ENCODE measurements at regions not wholly inside any gene's neighbourhood (a gene's known extent, or its start where the extent isn't known, plus 50 kb on each side); places are given as distances from the start of the nearest gene placed in this dataset.

- peaks cover 3% of the 10 kb centered on the region for H3K27me3 Mint-ChIP-seq (ENCODE audit: low read depth, poor library complexity)
- H3K27ac Mint-ChIP-seq, result no peak overlapping the region
- H3K4me3 Mint-ChIP-seq, result no peak overlapping the region
- H3K9me3 Mint-ChIP-seq, result peaks cover 90% of the 10 kb centered on the region
- H3K4me1 Mint-ChIP-seq, result no peaks in the 10 kb centered on the region
- DNase-seq, result no peak
- H3K36me3 Mint-ChIP-seq (ENCODE audit: low read depth), result no peaks in the 10 kb centered on the region
- no peak for TF ChIP-seq CTCF (IDR thresholded peaks at IDR 0.05)
Measured at GRCh38 chrX:102029026-102029425, 96.5 kb upstream of the TCEAL2 start.

- H3K36me3 Mint-ChIP-seq (ENCODE audit: low read depth), result no peaks in the 10 kb centered on the region
- no peak overlapping the region for H3K27ac Mint-ChIP-seq
- H3K9me3 Mint-ChIP-seq, result peaks cover 50% of the 10 kb centered on the region
- TF ChIP-seq CTCF (IDR thresholded peaks at IDR 0.05), result no peak
- H3K27me3 Mint-ChIP-seq (ENCODE audit: low read depth, poor library complexity), result peaks cover 8% of the 10 kb centered on the region
- H3K4me1 Mint-ChIP-seq, result no peaks in the 10 kb centered on the region
- DNase-seq, result no peak
- H3K4me3 Mint-ChIP-seq, result no peak overlapping the region
Measured at GRCh38 chrX:102018208-102018607, 86.4 kb upstream of the ZMAT1 start.

DNA sequence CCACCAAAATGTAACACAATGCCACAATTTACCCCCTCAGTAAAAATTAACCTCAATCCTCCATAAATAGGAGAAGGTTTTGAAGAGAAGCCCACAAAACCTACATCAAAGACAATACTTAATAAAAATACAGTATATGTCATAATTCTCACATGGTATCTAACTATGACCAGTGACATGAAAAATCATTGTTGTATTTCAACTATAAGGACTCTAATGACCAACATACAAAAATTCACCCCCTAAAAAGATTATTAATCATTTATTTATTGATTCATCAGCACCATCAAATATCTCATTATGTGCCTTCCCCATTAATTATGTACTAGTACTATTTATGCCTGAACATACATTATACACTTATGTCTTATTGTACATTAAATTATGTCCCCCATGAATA lies 77.1 kb upstream of the ZMAT1 start:
- Mint-ChIP-seq H3K27me3 (ENCODE audit: low read depth, poor library complexity) (no peaks in the 10 kb centered on the region), H3K4me3 (no peak overlapping the region), H3K9me3 (peaks cover 21% of the 10 kb centered on the region), H3K27ac (no peak overlapping the region), H3K4me1 (no peaks in the 10 kb centered on the region), H3K36me3 (ENCODE audit: low read depth) (no peaks in the 10 kb centered on the region)
- no peak for DNase-seq
- TF ChIP-seq CTCF (IDR thresholded peaks at IDR 0.05), result no peak

DNA sequence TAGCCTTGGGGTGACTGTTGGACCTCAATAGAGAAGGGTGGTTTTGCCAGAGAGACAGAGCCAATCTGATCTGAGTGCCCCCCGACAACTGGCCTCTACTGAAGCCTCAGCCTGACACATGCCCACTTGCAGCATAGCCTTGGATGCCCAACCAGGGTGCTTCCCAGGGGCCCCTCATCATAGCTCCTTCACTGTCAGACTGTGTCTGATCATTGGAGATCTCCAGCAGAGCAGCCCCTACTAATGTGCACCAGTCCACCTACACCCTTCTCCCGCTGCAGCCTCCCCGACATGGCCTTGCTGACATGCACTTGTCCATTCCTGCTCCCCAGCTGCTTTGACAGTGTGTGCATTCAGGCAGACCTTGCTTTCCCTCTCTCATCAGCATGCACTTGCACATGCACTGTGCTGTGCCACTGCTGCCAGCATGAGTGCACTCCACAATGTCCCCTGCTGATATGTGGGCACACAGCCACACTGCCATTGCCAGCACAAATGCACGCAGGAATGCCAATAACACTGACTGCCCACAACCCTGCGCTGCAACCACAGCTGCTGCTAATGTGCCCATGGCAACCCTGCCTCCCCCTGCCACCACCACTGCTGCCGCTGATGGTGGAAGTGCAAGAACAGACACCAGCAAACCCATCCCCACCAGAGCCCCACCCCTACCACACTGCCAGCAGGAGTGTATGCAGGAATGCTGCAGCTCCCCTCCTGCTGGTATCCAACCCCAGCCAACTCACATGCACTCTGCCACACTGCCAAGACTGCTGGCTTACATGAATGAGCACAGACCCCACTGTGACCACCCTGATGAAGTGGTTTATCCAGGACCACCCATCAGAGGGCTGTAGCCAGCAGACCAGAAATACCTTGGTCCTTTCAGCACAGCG lies 68.1 kb upstream of the ZMAT1 start:
- DNase-seq, result no peak
- H3K27ac Mint-ChIP-seq, result no peak overlapping the region
- H3K27me3 Mint-ChIP-seq (ENCODE audit: low read depth, poor library complexity), result no peaks in the 10 kb centered on the region
- H3K9me3 Mint-ChIP-seq, result peaks cover 61% of the 10 kb centered on the region
- no peaks in the 10 kb centered on the region for H3K4me1 Mint-ChIP-seq
- H3K4me3 Mint-ChIP-seq, result no peak overlapping the region
- no peaks in the 10 kb centered on the region for H3K36me3 Mint-ChIP-seq (ENCODE audit: low read depth)
- TF ChIP-seq CTCF (IDR thresholded peaks at IDR 0.05), result no peak

- DNase-seq, result no peak
- Mint-ChIP-seq H3K4me3 (no peak overlapping the region), H3K36me3 (ENCODE audit: low read depth) (no peaks in the 10 kb centered on the region), H3K27ac (no peak overlapping the region), H3K4me1 (no peaks in the 10 kb centered on the region), H3K9me3 (peaks cover 15% of the 10 kb centered on the region), H3K27me3 (ENCODE audit: low read depth, poor library complexity) (no peaks in the 10 kb centered on the region)
- TF ChIP-seq CTCF (IDR thresholded peaks at IDR 0.05), result no peak
Measured at GRCh38 chrX:101993335-101993734, 61.5 kb upstream of the ZMAT1 start.

GRCh38 chrX:101986586-101986985 lies 54.8 kb upstream of the ZMAT1 start:
- Mint-ChIP-seq H3K27me3 (ENCODE audit: low read depth, poor library complexity) (no peaks in the 10 kb centered on the region), H3K9me3 (peaks cover 9% of the 10 kb centered on the region), H3K36me3 (ENCODE audit: low read depth) (no peaks in the 10 kb centered on the region), H3K27ac (no peak overlapping the region), H3K4me3 (no peak overlapping the region), H3K4me1 (no peaks in the 10 kb centered on the region)
- no peak for DNase-seq
- no peak for TF ChIP-seq CTCF (IDR thresholded peaks at IDR 0.05)
